LNCAP (cell line): ENCODE measurements at regions not wholly inside any gene's neighbourhood (a gene's known extent, or its start where the extent isn't known, plus 50 kb on each side); places are given as distances from the start of the nearest gene placed in this dataset.

ENCODE experiments used
- TF ChIP-seq, protein P1 (sequence below): fragments of 450-650 bp; IDR thresholded peaks from 2 replicates; pipeline ENCODE4 v1.5.1; 2017; ENCODE audit warnings: mild to moderate bottlenecking

DNA sequence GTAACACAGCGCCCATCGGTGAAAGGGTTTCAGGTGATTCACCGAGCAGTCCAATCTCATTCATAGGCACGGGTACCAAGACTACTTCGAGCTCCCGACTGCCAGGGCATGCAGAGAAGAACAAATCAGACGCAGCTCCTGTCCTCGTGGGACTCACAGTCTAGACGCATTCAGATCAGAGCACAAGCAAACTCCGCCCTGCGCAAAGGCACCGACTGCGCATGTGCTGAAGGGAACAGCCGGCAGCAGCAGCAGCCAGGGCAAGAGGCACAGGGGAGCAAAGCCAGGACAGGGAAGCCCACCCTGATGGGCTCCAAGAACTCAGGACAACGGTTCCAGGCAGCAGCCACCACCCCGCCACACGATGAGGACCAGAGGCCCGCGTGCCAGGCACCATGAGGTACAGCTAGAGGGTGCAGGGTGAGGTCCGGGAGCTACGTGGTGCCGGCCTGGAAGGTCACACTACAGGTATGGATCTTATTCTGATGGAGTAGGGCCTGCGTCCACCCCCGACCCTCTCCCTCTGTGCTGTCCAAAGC lies 315.7 kb downstream of the FOXL1 start:
- TF ChIP-seq, protein P1, sequence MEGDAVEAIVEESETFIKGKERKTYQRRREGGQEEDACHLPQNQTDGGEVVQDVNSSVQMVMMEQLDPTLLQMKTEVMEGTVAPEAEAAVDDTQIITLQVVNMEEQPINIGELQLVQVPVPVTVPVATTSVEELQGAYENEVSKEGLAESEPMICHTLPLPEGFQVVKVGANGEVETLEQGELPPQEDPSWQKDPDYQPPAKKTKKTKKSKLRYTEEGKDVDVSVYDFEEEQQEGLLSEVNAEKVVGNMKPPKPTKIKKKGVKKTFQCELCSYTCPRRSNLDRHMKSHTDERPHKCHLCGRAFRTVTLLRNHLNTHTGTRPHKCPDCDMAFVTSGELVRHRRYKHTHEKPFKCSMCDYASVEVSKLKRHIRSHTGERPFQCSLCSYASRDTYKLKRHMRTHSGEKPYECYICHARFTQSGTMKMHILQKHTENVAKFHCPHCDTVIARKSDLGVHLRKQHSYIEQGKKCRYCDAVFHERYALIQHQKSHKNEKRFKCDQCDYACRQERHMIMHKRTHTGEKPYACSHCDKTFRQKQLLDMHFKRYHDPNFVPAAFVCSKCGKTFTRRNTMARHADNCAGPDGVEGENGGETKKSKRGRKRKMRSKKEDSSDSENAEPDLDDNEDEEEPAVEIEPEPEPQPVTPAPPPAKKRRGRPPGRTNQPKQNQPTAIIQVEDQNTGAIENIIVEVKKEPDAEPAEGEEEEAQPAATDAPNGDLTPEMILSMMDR: no peak

DNA sequence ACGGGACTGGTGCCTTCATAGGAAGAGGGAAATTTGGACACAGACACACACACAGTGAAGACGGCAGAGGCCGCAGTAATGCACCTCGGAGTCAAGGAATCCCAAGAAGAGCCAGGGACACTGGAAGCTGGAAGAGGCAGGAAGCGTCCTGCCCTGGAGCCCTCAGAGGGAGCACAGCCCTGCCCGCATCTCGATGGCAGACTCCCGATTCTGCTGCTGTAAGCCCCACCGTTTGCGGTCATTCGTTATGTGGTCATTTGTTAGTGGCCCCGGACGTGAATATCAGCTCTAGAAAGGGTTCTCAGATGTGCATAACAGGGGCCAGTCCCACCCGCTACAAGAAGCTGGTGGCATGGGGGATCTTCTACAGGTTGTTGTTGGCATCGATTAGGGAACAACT lies 316.6 kb downstream of the FOXL1 start:
- TF ChIP-seq, protein P1: no peak

DNA sequence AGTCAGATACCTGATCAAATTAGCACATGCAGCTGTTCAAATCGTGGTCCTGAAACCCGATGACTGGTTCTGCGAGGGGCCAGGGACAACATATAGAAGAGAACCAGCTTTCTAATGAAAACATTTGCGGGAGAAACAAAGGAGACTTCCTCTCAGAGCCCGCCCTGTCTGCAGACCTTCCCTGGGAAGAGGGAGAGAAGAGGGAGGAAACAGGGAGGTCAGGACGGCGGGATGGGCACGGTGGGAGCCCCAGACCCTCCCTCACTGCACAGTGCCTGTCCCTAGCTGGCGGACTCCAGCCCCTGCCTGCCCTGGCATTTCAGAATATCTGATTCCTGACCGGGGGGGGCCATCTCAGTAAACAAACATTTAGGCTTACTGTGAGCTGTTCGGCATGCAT lies 317.3 kb downstream of the FOXL1 start:
- TF ChIP-seq, protein P1: no peak

DNA sequence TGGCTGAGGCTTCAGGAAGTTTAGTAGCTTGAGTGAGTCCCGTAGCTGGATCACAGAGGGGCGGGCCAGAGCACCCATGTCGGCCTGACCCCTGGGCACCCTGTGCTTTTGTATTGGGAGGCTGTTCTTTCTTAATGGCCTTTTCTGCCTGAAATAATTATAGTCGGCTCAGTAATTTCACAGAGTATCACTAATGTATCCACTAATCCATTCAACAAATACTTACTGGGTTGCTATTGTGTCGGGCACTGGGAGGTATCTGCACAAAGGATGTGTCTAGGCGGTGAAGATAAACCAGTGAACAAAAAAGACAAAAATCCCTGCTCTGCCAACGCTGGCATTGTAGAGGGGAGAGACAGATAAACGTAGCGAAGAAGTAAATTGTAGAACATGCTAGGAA lies 318.6 kb downstream of the FOXL1 start:
- TF ChIP-seq, protein P1: no peak

DNA sequence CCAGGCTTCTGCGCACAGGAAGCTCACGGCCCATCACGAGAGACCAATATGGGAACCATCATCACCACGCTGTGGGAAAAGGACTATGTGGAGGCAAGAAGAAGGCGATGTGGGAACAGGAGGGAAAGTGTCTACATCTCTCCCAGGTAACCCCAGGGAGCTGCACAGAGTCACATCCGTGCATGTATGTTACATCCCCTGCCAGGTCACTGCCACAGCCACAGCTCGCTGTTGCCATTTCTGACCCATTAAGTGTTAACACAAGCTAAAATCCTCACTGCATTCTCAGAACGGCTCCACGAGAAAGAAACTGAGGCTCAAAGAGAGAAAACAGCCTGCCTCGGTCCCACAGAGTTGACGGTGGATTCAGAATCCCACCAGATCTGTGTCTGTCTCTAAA lies 319.1 kb downstream of the FOXL1 start:
- TF ChIP-seq, protein P1: no peak

DNA sequence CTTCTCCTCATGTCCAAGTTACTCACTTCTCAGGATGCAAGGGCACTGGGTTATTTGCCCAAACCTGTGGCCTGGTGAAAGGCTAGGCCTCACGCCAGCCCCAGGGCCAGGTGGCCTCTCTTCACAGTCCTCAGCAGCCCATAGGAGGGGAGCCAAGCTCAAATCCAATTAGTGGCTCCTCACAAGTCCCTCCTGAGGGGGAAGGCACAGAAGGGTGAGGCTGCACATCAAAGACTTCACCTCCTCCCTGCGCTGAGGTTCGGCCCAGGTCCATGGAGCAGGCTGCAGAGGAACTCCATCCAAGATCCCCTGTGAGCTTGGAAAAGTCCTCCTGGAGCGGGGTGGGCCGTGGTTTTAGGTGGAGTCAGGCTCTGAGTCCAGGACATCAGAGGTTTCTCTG lies 320.0 kb downstream of the FOXL1 start:
- TF ChIP-seq, protein P1: no peak

DNA sequence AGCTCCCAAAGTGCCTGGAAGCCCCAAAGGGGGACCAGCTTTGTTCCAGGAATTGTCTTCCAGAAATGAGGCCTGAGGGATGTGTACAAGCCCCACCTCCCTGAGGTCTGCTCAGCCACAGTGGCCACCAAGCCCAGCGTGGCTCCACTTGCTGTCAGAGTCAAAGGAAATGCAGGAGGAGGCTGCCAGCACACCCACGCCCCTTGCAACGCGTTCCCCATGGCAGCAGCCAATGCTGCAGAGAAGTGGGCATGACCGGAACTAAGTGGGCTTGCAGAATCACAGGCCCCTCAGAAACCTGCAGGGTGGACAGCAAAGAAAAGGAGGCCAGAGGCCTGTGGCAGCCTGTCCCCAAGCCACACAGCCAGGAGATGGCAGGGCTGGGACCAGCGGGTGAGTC lies 320.8 kb downstream of the FOXL1 start:
- TF ChIP-seq, protein P1: no peak

DNA sequence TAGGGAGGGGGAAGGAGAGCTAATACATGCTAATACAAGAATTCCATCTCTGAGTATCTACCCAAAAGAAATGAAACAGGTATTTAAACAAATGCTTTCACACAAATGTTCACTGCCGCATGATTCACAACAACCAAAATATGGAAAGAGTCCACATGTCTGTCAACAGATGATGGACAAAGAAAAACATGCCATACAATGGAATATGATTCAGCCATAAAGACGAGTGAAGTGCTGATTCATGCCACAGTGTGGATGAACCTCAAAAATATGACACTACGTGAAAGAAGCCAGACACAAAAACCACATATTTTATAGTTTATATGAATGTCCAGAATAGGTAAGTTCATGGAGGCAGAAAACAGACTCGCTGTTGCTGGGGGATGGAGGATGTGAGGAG lies 321.4 kb downstream of the FOXL1 start:
- TF ChIP-seq, protein P1: no peak
